K562 (cell line): ENCODE measurements at regions not wholly inside any gene's neighbourhood (a gene's known extent, or its start where the extent isn't known, plus 50 kb on each side); places are given as distances from the start of the nearest gene placed in this dataset.

ENCODE experiments used
- ATAC-seq: fragments of 200-7000 bp; cut with Tn5 transposase; 3 replicates; pipeline ENCODE4 v1.9.1; 2020; ENCODE audit warnings: moderate library complexity
- BruUV-seq: library from RNA; stranded (reverse); fragments of 400-500 nt; replicated peaks from 2 replicates; lab custom pipeline; 2021; lab: Mats Ljungman, UMichigan
- CTCF ChIA-PET: fragments of 300-600 bp; formaldehyde crosslinking; extraction: SDS; loops from one replicate; lab custom pipeline; 2021; ENCODE audit warnings: low intra/inter-chr PET ratio; lab: Yijun Ruan, JAX
- POLR2A ChIA-PET: fragments of 300-600, 350-650 bp; sonication (Branson Sonifier 250); formaldehyde crosslinking; extraction: SDS; loops from one replicate; lab custom pipeline; 2021; ENCODE audit warnings: antibody characterized with exemption, inconsistent platforms; lab: Yijun Ruan, JAX
- DNase-seq, 4 experiments: peaks; one replicate each; pipeline versions ENCODE4 v3.0.0 to v3.0.0-alpha.2; 2011 to 2018; ENCODE audit warnings: low spot score in 3 of 4, mixed read lengths in 3 of 4; ENCODE audit errors: extremely low read depth in 1 of 4
- FAIRE-seq: peaks from 2 replicates; lab custom pipeline; 2011; peaks lifted over from hg19 to GRCh38; lab: Jason Lieb, UNC
- H2AFZ ChIP-seq: 2 replicates; pipeline ENCODE4 v1.6.0; 2011; ENCODE audit warnings: low read depth, low read length, control low read depth, inconsistent platforms
- H3K27ac ChIP-seq: fragments of 200-600 bp; 3 replicates; pipeline ENCODE4 v1.8.0; 2011; ENCODE audit warnings: low read depth, mild to moderate bottlenecking, control low read depth, inconsistent platforms, low read length, moderate library complexity, mixed read lengths; ENCODE audit errors: extremely low read depth
- H3K27me3 ChIP-seq, 2 experiments: fragments of 300-600 bp in 1 of 2; 2 replicates in 1 of 2; 3 replicates in 1 of 2; pipeline versions ENCODE4 v1.6.0 to v1.8.0; 2011; ENCODE audit warnings: inconsistent platforms in 2 of 2, low read length in 2 of 2, mild to moderate bottlenecking in 1 of 2, mixed read lengths in 1 of 2, moderate library complexity in 1 of 2; ENCODE audit not compliant: control insufficient read depth in 2 of 2, insufficient read depth in 2 of 2
- H3K36me3 ChIP-seq: fragments of 300-600 bp; 3 replicates; pipeline ENCODE4 v1.8.0; 2011; ENCODE audit warnings: mild to moderate bottlenecking, low read length, inconsistent platforms; ENCODE audit not compliant: control insufficient read depth, insufficient read depth
- H3K4me1 ChIP-seq, 2 experiments: fragments of 200-600 bp in 1 of 2; replicated peaks in 1 of 2; 2 replicates in 1 of 2; 3 replicates in 1 of 2; pipeline versions ENCODE4 v1.5.1 to v1.8.0; 2011; ENCODE audit warnings: inconsistent platforms in 2 of 2, low read length in 2 of 2, mild to moderate bottlenecking in 1 of 2, mixed read lengths in 1 of 2, moderate library complexity in 1 of 2; ENCODE audit not compliant: control insufficient read depth in 2 of 2, insufficient read depth in 2 of 2
- H3K4me2 ChIP-seq: 2 replicates; pipeline ENCODE4 v1.6.1; 2011; ENCODE audit warnings: low read length, control low read depth, inconsistent platforms, mixed read lengths; ENCODE audit not compliant: insufficient read depth
- H3K4me3 ChIP-seq: fragments of 200-600 bp; sonication (generic), shearing (Covaris generic); 2 replicates; pipeline ENCODE4 v1.5.1; 2016; ENCODE audit warnings: control low read depth, inconsistent platforms
- H3K79me2 ChIP-seq: fragments of 200-600 bp; 3 replicates; pipeline ENCODE4 v1.8.0; 2011; ENCODE audit warnings: low read length, inconsistent platforms; ENCODE audit not compliant: control insufficient read depth, insufficient read depth
- H3K9ac ChIP-seq, 2 experiments: 2 replicates each; pipeline versions ENCODE4 v1.6.0 to v1.6.1; 2011; ENCODE audit warnings: low read depth in 2 of 2, low read length in 2 of 2, control low read depth in 1 of 2, inconsistent platforms in 1 of 2, mild to moderate bottlenecking in 1 of 2, mixed read lengths in 1 of 2; ENCODE audit not compliant: insufficient read depth in 1 of 2
- H3K9me1 ChIP-seq: one replicate; pipeline ENCODE4 v1.6.0; 2011; ENCODE audit warnings: inconsistent platforms, mild to moderate bottlenecking, low read length, moderate library complexity; ENCODE audit not compliant: control insufficient read depth, insufficient read depth
- H3K9me3 ChIP-seq: replicated peaks from 2 replicates; pipeline ENCODE4 v1.5.1; 2011; ENCODE audit warnings: low read depth, low read length, inconsistent platforms; ENCODE audit not compliant: control insufficient read depth, insufficient read depth
- H4K20me1 ChIP-seq: replicated peaks from 2 replicates; pipeline ENCODE4 v1.6.1; 2011; ENCODE audit warnings: low read length, inconsistent platforms, mixed read lengths; ENCODE audit not compliant: control insufficient read depth, insufficient read depth
- COPS2 ChIP-seq: fragments of 450-650 bp; conservative IDR thresholded peaks from 2 replicates; pipeline ENCODE4 v1.6.1; 2016; ENCODE audit warnings: mild to moderate bottlenecking, moderate library complexity
- FOXP1 ChIP-seq: sonication (generic); formaldehyde crosslinking; IDR thresholded peaks from 2 replicates; pipeline ENCODE4 v1.8.0; 2022; ENCODE audit warnings: mild to moderate bottlenecking, missing genetic modification reagents
- MAFF ChIP-seq: IDR thresholded peaks from 2 replicates; pipeline ENCODE4 v1.6.1; 2012; ENCODE audit warnings: low read length, improper control_type of control experiment
- MAFG ChIP-seq: fragments of 450-650 bp; conservative IDR thresholded peaks from 2 replicates; pipeline ENCODE4 v1.6.1; 2016; ENCODE audit warnings: missing genetic modification characterization, missing compliant biosample characterization
- MAFK ChIP-seq: IDR thresholded peaks from 2 replicates; pipeline ENCODE4 v1.6.1; 2011; ENCODE audit warnings: low read length, improper control_type of control experiment
- MEF2D ChIP-seq: conservative IDR thresholded peaks from 2 replicates; pipeline ENCODE4 v1.6.1; 2016; ENCODE audit warnings: low read depth, missing genetic modification characterization, missing compliant biosample characterization
- MYC ChIP-seq, 2 experiments: fragments of 250-450 bp in 1 of 2; sonication (Bioruptor Pico) in 1 of 2; IDR thresholded peaks; 2 replicates each; pipeline versions ENCODE4 v1.5.1 to v1.6.1; 2012 to 2021; ENCODE audit warnings: low read depth in 2 of 2, borderline replicate concordance in 1 of 2, improper control_type of control experiment in 1 of 2, low read length in 1 of 2, mild to moderate bottlenecking in 1 of 2, moderate library complexity in 1 of 2
- NR4A1 ChIP-seq, 2 experiments: fragments of 250-450 bp in 1 of 2; fragments of 450-650 bp in 1 of 2; sonication (Bioruptor Pico) in 1 of 2; IDR thresholded peaks; 2 replicates each; pipeline versions ENCODE4 v1.4.0 to v1.6.1; 2016 to 2020; ENCODE audit warnings: mild to moderate bottlenecking in 2 of 2, missing compliant biosample characterization in 1 of 2, missing genetic modification characterization in 1 of 2, moderate library complexity in 1 of 2
- OTX1 ChIP-seq: fragments of 450-650 bp; formaldehyde crosslinking; IDR thresholded peaks from 2 replicates; pipeline ENCODE4 v1.4.0; 2022; ENCODE audit warnings: mild to moderate bottlenecking
- TBP ChIP-seq: optimal IDR thresholded peaks from 2 replicates; pipeline ENCODE3; 2011; ENCODE audit warnings: low read depth, low read length, improper control_type of control experiment
- U2AF2 ChIP-seq: fragments of 200-400 bp; formaldehyde crosslinking; optimal IDR thresholded peaks from 2 replicates; pipeline ENCODE3; 2017; ENCODE audit warnings: low read depth, mild to moderate bottlenecking, low read length
- ZNF316 ChIP-seq: fragments of 450-650 bp; IDR thresholded peaks from 2 replicates; pipeline ENCODE4 v1.6.1; 2016
- ZNF324 ChIP-seq: fragments of 250-450 bp; sonication (Bioruptor Pico); IDR thresholded peaks from 2 replicates; pipeline ENCODE4 v1.4.0; 2020; ENCODE audit warnings: mild to moderate bottlenecking
- ZNF551 ChIP-seq: fragments of 250-450 bp; sonication (Bioruptor Pico); IDR thresholded peaks from 2 replicates; pipeline ENCODE4 v1.5.0; 2021; ENCODE audit warnings: mild to moderate bottlenecking, moderate library complexity
- in situ Hi-C: fragments of 300-500 bp; cut with MboI; formaldehyde crosslinking; loops from 4 replicates; pipeline ENCODE4 v1.15.0; 2018; ENCODE audit warnings: inconsistent platforms, mixed read lengths
- intact Hi-C: fragments of 100-400 bp; cut with micrococcal nuclease; formaldehyde crosslinking; loops from 2 replicates; pipeline ENCODE4 v1.14.2; 2022
- TF ChIP-seq, protein P1 (sequence below): IDR thresholded peaks from 2 replicates; pipeline ENCODE4 v1.6.1; 2016; ENCODE audit warnings: missing genetic modification characterization, missing compliant biosample characterization
- TF ChIP-seq, protein P2 (sequence below): fragments of 250-450 bp; sonication (Bioruptor Pico); IDR thresholded peaks from 2 replicates; pipeline ENCODE4 v1.4.0; 2020; ENCODE audit warnings: mild to moderate bottlenecking, moderate library complexity
- TF ChIP-seq, protein P3 (sequence below): fragments of 450-650 bp; IDR thresholded peaks from 2 replicates; pipeline ENCODE4 v1.6.1; 2017; ENCODE audit warnings: mild to moderate bottlenecking, moderate library complexity

DNA sequence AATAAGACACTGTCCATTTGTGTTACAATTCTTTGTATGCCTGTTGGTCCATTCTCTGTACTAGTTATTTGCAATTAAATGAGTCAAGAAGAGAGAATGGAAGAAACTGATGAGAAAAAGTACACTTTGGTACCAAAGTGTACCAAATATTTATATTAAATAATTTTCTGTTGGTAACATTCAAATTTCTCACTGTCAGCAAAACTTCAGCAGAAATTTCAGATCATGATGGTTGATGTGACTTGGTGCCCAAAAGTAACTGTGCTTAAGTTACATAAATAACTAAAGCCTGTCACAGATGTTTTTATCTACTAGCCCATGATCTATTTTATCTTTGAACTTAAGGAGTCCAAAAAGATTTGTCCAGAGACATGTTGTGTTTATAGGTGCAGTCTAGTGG, 274.4 kb upstream of the CXADR start:
- H3K4me1 ChIP-seq: no peaks in the 10 kb centered on the region
- TF ChIP-seq MYC (IDR thresholded peaks at IDR 0.05; ENCODE audit: low read depth, low read length): no peak
- no peak for TF ChIP-seq MYC (CRISPR knock-in tag; IDR thresholded peaks at IDR 0.05; ENCODE audit: borderline replicate concordance, low read depth)
- no peak for TF ChIP-seq COPS2
- peak; percentile 4; the same call in 1 of the 2 replicates for TF ChIP-seq ZNF316
- TF ChIP-seq MAFF: 0 out of 2 replicates have a peak, but pooled peaks have one; percentile 2
- no peak for TF ChIP-seq ZNF324 (CRISPR knock-in tag)
- TF ChIP-seq, protein P1, sequence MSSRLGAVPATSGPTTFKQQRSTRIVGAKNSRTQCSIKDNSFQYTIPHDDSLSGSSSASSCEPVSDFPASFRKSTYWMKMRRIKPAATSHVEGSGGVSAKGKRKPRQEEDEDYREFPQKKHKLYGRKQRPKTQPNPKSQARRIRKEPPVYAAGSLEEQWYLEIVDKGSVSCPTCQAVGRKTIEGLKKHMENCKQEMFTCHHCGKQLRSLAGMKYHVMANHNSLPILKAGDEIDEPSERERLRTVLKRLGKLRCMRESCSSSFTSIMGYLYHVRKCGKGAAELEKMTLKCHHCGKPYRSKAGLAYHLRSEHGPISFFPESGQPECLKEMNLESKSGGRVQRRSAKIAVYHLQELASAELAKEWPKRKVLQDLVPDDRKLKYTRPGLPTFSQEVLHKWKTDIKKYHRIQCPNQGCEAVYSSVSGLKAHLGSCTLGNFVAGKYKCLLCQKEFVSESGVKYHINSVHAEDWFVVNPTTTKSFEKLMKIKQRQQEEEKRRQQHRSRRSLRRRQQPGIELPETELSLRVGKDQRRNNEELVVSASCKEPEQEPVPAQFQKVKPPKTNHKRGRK (tag): no peak
- no peak for TF ChIP-seq U2AF2
- TF ChIP-seq MAFK: no peak
- TF ChIP-seq OTX1 (CRISPR knock-in tag): no peak
- TF ChIP-seq NR4A1 (CRISPR knock-in tag; IDR thresholded peaks at IDR 0.05): no peak
- TF ChIP-seq NR4A1 (tag; IDR thresholded peaks at IDR 0.05): no peak
- TF ChIP-seq, protein P2, sequence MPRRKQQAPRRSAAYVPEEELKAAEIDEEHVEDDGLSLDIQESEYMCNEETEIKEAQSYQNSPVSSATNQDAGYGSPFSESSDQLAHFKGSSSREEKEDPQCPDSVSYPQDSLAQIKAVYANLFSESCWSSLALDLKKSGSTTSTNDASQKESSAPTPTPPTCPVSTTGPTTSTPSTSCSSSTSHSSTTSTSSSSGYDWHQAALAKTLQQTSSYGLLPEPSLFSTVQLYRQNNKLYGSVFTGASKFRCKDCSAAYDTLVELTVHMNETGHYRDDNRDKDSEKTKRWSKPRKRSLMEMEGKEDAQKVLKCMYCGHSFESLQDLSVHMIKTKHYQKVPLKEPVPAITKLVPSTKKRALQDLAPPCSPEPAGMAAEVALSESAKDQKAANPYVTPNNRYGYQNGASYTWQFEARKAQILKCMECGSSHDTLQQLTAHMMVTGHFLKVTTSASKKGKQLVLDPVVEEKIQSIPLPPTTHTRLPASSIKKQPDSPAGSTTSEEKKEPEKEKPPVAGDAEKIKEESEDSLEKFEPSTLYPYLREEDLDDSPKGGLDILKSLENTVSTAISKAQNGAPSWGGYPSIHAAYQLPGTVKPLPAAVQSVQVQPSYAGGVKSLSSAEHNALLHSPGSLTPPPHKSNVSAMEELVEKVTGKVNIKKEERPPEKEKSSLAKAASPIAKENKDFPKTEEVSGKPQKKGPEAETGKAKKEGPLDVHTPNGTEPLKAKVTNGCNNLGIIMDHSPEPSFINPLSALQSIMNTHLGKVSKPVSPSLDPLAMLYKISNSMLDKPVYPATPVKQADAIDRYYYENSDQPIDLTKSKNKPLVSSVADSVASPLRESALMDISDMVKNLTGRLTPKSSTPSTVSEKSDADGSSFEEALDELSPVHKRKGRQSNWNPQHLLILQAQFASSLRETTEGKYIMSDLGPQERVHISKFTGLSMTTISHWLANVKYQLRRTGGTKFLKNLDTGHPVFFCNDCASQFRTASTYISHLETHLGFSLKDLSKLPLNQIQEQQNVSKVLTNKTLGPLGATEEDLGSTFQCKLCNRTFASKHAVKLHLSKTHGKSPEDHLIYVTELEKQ (CRISPR knock-in tag): no peak
- no peak for TF ChIP-seq TBP
- no peak for TF ChIP-seq MEF2D (tag)
- no peak for TF ChIP-seq FOXP1 (CRISPR knock-in tag)
- TF ChIP-seq MAFG (tag): 0 out of 2 replicates have a peak, but pooled peaks have one; percentile 6
- TF ChIP-seq ZNF551: no peak
- TF ChIP-seq, protein P3, sequence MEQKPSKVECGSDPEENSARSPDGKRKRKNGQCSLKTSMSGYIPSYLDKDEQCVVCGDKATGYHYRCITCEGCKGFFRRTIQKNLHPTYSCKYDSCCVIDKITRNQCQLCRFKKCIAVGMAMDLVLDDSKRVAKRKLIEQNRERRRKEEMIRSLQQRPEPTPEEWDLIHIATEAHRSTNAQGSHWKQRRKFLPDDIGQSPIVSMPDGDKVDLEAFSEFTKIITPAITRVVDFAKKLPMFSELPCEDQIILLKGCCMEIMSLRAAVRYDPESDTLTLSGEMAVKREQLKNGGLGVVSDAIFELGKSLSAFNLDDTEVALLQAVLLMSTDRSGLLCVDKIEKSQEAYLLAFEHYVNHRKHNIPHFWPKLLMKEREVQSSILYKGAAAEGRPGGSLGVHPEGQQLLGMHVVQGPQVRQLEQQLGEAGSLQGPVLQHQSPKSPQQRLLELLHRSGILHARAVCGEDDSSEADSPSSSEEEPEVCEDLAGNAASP: no peak
- TF ChIP-seq, all 486 proteins: peak for 3
- no peak overlapping the region for H3K27ac ChIP-seq
- no peaks in the 10 kb centered on the region for H3K27me3 ChIP-seq
- ChIA-PET POLR2A (no interaction called here), CTCF (no interaction called here)
- ATAC-seq (no peak), DNase-seq (no peak), FAIRE-seq (no peak)
- BruUV-seq: no TSS peak
- intact Hi-C loops: no loop called here
- H3K79me2 ChIP-seq: no peaks in the 10 kb centered on the region
- in situ Hi-C loops: no loop called here
- H3K4me3 ChIP-seq: no peak overlapping the region
- H2AFZ ChIP-seq: no peak overlapping the region
- H3K9me1 ChIP-seq: no peaks in the 10 kb centered on the region
- no peak overlapping the region for H3K4me2 ChIP-seq
- H3K36me3 ChIP-seq: no peaks in the 10 kb centered on the region
- H4K20me1 ChIP-seq: no peaks in the 10 kb centered on the region
- H3K9me3 ChIP-seq: no peaks in the 10 kb centered on the region
- no peak overlapping the region for H3K9ac ChIP-seq
